ENCODE measurements at regions not wholly inside any gene's neighbourhood (a gene's known extent, or its start where the extent isn't known, plus 50 kb on each side); places are given as distances from the start of the nearest gene placed in this dataset.

DNA sequence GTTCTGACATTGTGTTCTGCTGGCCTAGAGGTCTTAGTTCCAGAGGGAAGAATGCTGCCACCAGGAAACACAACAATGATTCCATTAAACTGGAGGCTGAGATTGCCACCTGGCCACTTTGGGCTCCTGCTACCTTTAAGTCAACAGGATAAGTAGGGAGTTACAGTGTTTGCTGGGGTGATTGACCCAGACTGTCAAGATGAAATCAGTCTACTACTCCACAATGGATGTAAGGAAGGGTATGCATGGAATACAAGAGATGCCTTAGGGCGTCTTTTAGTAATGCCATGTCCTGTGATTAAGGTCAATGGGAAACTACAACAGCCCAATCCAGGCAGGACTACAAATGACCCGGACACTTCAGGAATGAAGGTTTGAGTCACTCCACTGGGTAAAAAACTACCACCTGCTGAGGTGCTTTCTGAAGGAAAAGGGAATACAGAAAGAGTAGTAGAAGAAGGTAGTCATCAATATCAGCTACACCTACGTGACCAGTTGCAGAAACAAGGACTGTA is 852.6 kb downstream of the LRFN5 start:
- TF ChIP-seq BACH2 (CRISPR knock-in tag; IDR thresholded peaks at IDR 0.05; ENCODE audit: borderline replicate concordance) (no peak), ZNF565 (CRISPR knock-in tag; conservative IDR thresholded peaks at IDR 0.05; ENCODE audit: low read depth) (no peak), ESRRG (CRISPR knock-in tag; IDR thresholded peaks at IDR 0.05) (no peak), RARB (CRISPR knock-in tag; IDR thresholded peaks at IDR 0.05) (no peak), GLIS3 (CRISPR knock-in tag; IDR thresholded peaks at IDR 0.05) (no peak), CSDC2 (CRISPR knock-in tag; IDR thresholded peaks at IDR 0.05) (no peak), ZFP3 (CRISPR knock-in tag; IDR thresholded peaks at IDR 0.05) (no peak), PPARA (CRISPR knock-in tag; IDR thresholded peaks at IDR 0.05; ENCODE audit: borderline replicate concordance) (no peak), SNAI2 (CRISPR knock-in tag; IDR thresholded peaks at IDR 0.05) (no peak), TCF4 (CRISPR knock-in tag; IDR thresholded peaks at IDR 0.05; ENCODE audit: borderline replicate concordance) (no peak), ZFP30 (CRISPR knock-in tag; IDR thresholded peaks at IDR 0.05) (no peak), ZC3H10 (CRISPR knock-in tag; IDR thresholded peaks at IDR 0.05) (no peak), OSR1 (CRISPR knock-in tag; IDR thresholded peaks at IDR 0.05) (no peak)
- TF ChIP-seq, protein P1, sequence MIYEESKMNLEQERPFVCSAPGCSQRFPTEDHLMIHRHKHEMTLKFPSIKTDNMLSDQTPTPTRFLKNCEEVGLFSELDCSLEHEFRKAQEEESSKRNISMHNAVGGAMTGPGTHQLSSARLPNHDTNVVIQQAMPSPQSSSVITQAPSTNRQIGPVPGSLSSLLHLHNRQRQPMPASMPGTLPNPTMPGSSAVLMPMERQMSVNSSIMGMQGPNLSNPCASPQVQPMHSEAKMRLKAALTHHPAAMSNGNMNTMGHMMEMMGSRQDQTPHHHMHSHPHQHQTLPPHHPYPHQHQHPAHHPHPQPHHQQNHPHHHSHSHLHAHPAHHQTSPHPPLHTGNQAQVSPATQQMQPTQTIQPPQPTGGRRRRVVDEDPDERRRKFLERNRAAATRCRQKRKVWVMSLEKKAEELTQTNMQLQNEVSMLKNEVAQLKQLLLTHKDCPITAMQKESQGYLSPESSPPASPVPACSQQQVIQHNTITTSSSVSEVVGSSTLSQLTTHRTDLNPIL (CRISPR knock-in tag; IDR thresholded peaks at IDR 0.05; ENCODE audit: low read depth), result no peak
- TF ChIP-seq, protein P2, sequence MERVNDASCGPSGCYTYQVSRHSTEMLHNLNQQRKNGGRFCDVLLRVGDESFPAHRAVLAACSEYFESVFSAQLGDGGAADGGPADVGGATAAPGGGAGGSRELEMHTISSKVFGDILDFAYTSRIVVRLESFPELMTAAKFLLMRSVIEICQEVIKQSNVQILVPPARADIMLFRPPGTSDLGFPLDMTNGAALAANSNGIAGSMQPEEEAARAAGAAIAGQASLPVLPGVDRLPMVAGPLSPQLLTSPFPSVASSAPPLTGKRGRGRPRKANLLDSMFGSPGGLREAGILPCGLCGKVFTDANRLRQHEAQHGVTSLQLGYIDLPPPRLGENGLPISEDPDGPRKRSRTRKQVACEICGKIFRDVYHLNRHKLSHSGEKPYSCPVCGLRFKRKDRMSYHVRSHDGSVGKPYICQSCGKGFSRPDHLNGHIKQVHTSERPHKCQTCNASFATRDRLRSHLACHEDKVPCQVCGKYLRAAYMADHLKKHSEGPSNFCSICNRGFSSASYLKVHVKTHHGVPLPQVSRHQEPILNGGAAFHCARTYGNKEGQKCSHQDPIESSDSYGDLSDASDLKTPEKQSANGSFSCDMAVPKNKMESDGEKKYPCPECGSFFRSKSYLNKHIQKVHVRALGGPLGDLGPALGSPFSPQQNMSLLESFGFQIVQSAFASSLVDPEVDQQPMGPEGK (CRISPR knock-in tag; IDR thresholded peaks at IDR 0.05; ENCODE audit: borderline replicate concordance), result no peak
- TF ChIP-seq, protein P3, sequence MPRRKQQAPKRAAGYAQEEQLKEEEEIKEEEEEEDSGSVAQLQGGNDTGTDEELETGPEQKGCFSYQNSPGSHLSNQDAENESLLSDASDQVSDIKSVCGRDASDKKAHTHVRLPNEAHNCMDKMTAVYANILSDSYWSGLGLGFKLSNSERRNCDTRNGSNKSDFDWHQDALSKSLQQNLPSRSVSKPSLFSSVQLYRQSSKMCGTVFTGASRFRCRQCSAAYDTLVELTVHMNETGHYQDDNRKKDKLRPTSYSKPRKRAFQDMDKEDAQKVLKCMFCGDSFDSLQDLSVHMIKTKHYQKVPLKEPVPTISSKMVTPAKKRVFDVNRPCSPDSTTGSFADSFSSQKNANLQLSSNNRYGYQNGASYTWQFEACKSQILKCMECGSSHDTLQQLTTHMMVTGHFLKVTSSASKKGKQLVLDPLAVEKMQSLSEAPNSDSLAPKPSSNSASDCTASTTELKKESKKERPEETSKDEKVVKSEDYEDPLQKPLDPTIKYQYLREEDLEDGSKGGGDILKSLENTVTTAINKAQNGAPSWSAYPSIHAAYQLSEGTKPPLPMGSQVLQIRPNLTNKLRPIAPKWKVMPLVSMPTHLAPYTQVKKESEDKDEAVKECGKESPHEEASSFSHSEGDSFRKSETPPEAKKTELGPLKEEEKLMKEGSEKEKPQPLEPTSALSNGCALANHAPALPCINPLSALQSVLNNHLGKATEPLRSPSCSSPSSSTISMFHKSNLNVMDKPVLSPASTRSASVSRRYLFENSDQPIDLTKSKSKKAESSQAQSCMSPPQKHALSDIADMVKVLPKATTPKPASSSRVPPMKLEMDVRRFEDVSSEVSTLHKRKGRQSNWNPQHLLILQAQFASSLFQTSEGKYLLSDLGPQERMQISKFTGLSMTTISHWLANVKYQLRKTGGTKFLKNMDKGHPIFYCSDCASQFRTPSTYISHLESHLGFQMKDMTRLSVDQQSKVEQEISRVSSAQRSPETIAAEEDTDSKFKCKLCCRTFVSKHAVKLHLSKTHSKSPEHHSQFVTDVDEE (CRISPR knock-in tag; IDR thresholded peaks at IDR 0.05), result no peak
- TF ChIP-seq, protein P4, sequence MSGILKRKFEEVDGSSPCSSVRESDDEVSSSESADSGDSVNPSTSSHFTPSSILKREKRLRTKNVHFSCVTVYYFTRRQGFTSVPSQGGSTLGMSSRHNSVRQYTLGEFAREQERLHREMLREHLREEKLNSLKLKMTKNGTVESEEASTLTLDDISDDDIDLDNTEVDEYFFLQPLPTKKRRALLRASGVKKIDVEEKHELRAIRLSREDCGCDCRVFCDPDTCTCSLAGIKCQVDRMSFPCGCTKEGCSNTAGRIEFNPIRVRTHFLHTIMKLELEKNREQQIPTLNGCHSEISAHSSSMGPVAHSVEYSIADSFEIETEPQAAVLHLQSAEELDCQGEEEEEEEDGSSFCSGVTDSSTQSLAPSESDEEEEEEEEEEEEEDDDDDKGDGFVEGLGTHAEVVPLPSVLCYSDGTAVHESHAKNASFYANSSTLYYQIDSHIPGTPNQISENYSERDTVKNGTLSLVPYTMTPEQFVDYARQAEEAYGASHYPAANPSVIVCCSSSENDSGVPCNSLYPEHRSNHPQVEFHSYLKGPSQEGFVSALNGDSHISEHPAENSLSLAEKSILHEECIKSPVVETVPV (CRISPR knock-in tag; IDR thresholded peaks at IDR 0.05), result no peak
- no peak for ATAC-seq

GRCh38 chr14:42441615-42442014 is 834.9 kb downstream of the LRFN5 start:
- ATAC-seq, result no peak

More at GRCh38 chr14:42441615-42442014, 834.9 kb downstream of the LRFN5 start:
- TF ChIP-seq ZC3H10 (CRISPR knock-in tag; IDR thresholded peaks at IDR 0.05) (no peak), OSR1 (CRISPR knock-in tag; IDR thresholded peaks at IDR 0.05) (no peak), GLIS3 (CRISPR knock-in tag; IDR thresholded peaks at IDR 0.05) (no peak), SNAI2 (CRISPR knock-in tag; IDR thresholded peaks at IDR 0.05) (no peak), ESRRG (CRISPR knock-in tag; IDR thresholded peaks at IDR 0.05) (no peak), TCF4 (CRISPR knock-in tag; IDR thresholded peaks at IDR 0.05; ENCODE audit: borderline replicate concordance) (no peak), RARB (CRISPR knock-in tag; IDR thresholded peaks at IDR 0.05) (no peak), TOX (CRISPR knock-in tag; IDR thresholded peaks at IDR 0.05; ENCODE audit: borderline replicate concordance) (no peak), ZNF70 (CRISPR knock-in tag; IDR thresholded peaks at IDR 0.05) (no peak), CSDC2 (CRISPR knock-in tag; IDR thresholded peaks at IDR 0.05) (no peak), ZNF565 (CRISPR knock-in tag; conservative IDR thresholded peaks at IDR 0.05; ENCODE audit: low read depth) (no peak), ARNTL (CRISPR knock-in tag; IDR thresholded peaks at IDR 0.05; ENCODE audit: borderline replicate concordance, low read depth) (no peak)
- TF ChIP-seq, protein P5, sequence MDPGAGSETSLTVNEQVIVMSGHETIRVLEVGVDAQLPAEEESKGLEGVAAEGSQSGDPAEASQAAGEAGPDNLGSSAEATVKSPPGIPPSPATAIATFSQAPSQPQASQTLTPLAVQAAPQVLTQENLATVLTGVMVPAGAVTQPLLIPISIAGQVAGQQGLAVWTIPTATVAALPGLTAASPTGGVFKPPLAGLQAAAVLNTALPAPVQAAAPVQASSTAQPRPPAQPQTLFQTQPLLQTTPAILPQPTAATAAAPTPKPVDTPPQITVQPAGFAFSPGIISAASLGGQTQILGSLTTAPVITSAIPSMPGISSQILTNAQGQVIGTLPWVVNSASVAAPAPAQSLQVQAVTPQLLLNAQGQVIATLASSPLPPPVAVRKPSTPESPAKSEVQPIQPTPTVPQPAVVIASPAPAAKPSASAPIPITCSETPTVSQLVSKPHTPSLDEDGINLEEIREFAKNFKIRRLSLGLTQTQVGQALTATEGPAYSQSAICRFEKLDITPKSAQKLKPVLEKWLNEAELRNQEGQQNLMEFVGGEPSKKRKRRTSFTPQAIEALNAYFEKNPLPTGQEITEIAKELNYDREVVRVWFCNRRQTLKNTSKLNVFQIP (CRISPR knock-in tag; IDR thresholded peaks at IDR 0.05; ENCODE audit: borderline replicate concordance, low read depth), result no peak
- TF ChIP-seq, protein P1 (CRISPR knock-in tag; IDR thresholded peaks at IDR 0.05; ENCODE audit: low read depth), result no peak
- TF ChIP-seq, protein P2 (CRISPR knock-in tag; IDR thresholded peaks at IDR 0.05; ENCODE audit: borderline replicate concordance), result no peak
- TF ChIP-seq, protein P3 (CRISPR knock-in tag; IDR thresholded peaks at IDR 0.05), result no peak
